Fibroblast of skin of back (primary cell): ENCODE measurements at regions not wholly inside any gene's neighbourhood (a gene's known extent, or its start where the extent isn't known, plus 50 kb on each side); places are given as distances from the start of the nearest gene placed in this dataset.
A peak's percentile ranks its signal among the peaks of the same experiment; 100 is the strongest.

Experiments
- DNase-seq: peaks from one replicate; pipeline ENCODE4 v3.0.0-alpha.2; 2013

- DNase-seq, result peak; percentile 1
These were observed 211.4 kb downstream of the GASK1B start for GRCh38 chr4:157961229-157961990.

- DNase-seq, result no peak
These were observed 214.9 kb downstream of the GASK1B start for GRCh38 chr4:157957905-157958304.

- no peak for DNase-seq
These were observed 230.8 kb downstream of the GASK1B start for GRCh38 chr4:157942017-157942416.

GRCh38 chr4:157934151-157934550 is 238.7 kb downstream of the GASK1B start:
- DNase-seq, result no peak

- no peak for DNase-seq
These were observed 239.9 kb downstream of the GASK1B start for GRCh38 chr4:157932936-157933335.

- no peak for DNase-seq
These were observed 243.3 kb downstream of the GASK1B start for GRCh38 chr4:157929486-157929885.

- DNase-seq, result no peak
These were observed 254.6 kb downstream of the GASK1B start for GRCh38 chr4:157918036-157918832.

GRCh38 chr4:157912212-157912611 is 260.6 kb downstream of the GASK1B start:
- no peak for DNase-seq

- no peak for DNase-seq
These were observed 261.2 kb downstream of the GASK1B start for GRCh38 chr4:157911662-157912061.

GRCh38 chr4:157908691-157909090 is 264.1 kb downstream of the GASK1B start:
- DNase-seq, result no peak

GRCh38 chr4:157908031-157908430 is 264.8 kb downstream of the GASK1B start:
- no peak for DNase-seq

GRCh38 chr4:157907226-157907946 is 265.4 kb downstream of the GASK1B start:
- DNase-seq, result no peak

GRCh38 chr4:157898836-157899605 is 273.8 kb downstream of the GASK1B start:
- no peak for DNase-seq

GRCh38 chr4:157897855-157898370 is 274.9 kb downstream of the GASK1B start:
- DNase-seq, result no peak

- DNase-seq, result no peak
These were observed 276.1 kb downstream of the GASK1B start for GRCh38 chr4:157896726-157897125.

- DNase-seq, result no peak
These were observed 277.6 kb downstream of the GASK1B start for GRCh38 chr4:157895205-157895604.

GRCh38 chr4:157889788-157890187 is 283.0 kb downstream of the GASK1B start:
- no peak for DNase-seq

GRCh38 chr4:157888281-157888680 is 284.5 kb downstream of the GASK1B start:
- DNase-seq, result no peak

GRCh38 chr4:157887316-157887715 is 285.5 kb downstream of the GASK1B start:
- no peak for DNase-seq

- no peak for DNase-seq
These were observed 286.2 kb downstream of the GASK1B start for GRCh38 chr4:157886645-157887044.

GRCh38 chr4:157885811-157886210 is 287.0 kb downstream of the GASK1B start:
- no peak for DNase-seq

- DNase-seq, result no peak
These were observed 289.9 kb downstream of the GASK1B start for GRCh38 chr4:157882901-157883300.
